HEK293 (cell line): ENCODE measurements at regions not wholly inside any gene's neighbourhood (a gene's known extent, or its start where the extent isn't known, plus 50 kb on each side); places are given as distances from the start of the nearest gene placed in this dataset.

Experiments
- CTCF ChIA-PET: fragments of 350-600 bp; formaldehyde crosslinking; extraction: SDS; loops from one replicate; lab custom pipeline; 2021; ENCODE audit warnings: antibody characterized with exemption; lab: Yijun Ruan, JAX
- POLR2A ChIA-PET: fragments of 300-600 bp; formaldehyde crosslinking; extraction: SDS; loops from one replicate; lab custom pipeline; 2020; ENCODE audit warnings: antibody characterized with exemption, inconsistent platforms; lab: Yijun Ruan, JAX
- H3K27ac ChIP-seq: fragments of 200-500 bp; sonication (Bioruptor generic); 2 replicates; pipeline ENCODE4 v1.5.1; 2014; ENCODE audit warnings: low read depth, low read length, control low read depth, inconsistent platforms; ENCODE audit errors: extremely low read depth
- H3K36me3 ChIP-seq, 2 experiments: fragments of 200-500 bp in 1 of 2; sonication (Bioruptor generic) in 1 of 2; 1 replicate in 1 of 2; 2 replicates in 1 of 2; pipeline ENCODE4 v1.5.1; 2014 to 2017; ENCODE audit warnings: inconsistent platforms in 2 of 2, low read length in 2 of 2; ENCODE audit not compliant: control insufficient read depth in 2 of 2, insufficient read depth in 1 of 2
- H3K4me1 ChIP-seq: fragments of 200-500 bp; sonication (Bioruptor generic); 2 replicates; pipeline ENCODE4 v1.5.1; 2014; ENCODE audit warnings: mild to moderate bottlenecking, low read length, inconsistent platforms; ENCODE audit not compliant: control insufficient read depth, insufficient read depth
- H3K4me3 ChIP-seq: 2 replicates; pipeline ENCODE4 v1.5.1; 2011; ENCODE audit warnings: low read depth, mild to moderate bottlenecking, control low read depth, low read length, moderate library complexity
- H3K9me3 ChIP-seq: fragments of 200-500 bp; sonication (Bioruptor generic); 2 replicates; pipeline ENCODE4 v1.5.1; 2014; ENCODE audit warnings: low read depth, low read length, inconsistent platforms; ENCODE audit not compliant: control insufficient read depth, insufficient read depth
- ATF2 ChIP-seq: fragments of 450-650 bp; formaldehyde crosslinking; IDR thresholded peaks from 2 replicates; pipeline ENCODE4 v1.5.1; 2016; ENCODE audit warnings: missing biosample characterization, missing genetic modification characterization, low read depth
- CTCF ChIP-seq: fragments of 450-650 bp; formaldehyde crosslinking; IDR thresholded peaks from 2 replicates; pipeline ENCODE4 v1.5.1; 2016; ENCODE audit warnings: missing biosample characterization, missing genetic modification characterization
- FEZF1 ChIP-seq: fragments of 450-650 bp; formaldehyde crosslinking; IDR thresholded peaks from 2 replicates; pipeline ENCODE4 v1.5.1; 2016; ENCODE audit warnings: missing biosample characterization, missing genetic modification characterization
- GLI2 ChIP-seq: fragments of 450-650 bp; formaldehyde crosslinking; IDR thresholded peaks from 2 replicates; pipeline ENCODE4; 2017; ENCODE audit warnings: missing biosample characterization, missing genetic modification characterization, low read depth, borderline replicate concordance
- GLI4 ChIP-seq: fragments of 450-650 bp; formaldehyde crosslinking; IDR thresholded peaks from 2 replicates; pipeline ENCODE4 v1.5.1; 2016; ENCODE audit warnings: missing biosample characterization, missing genetic modification characterization
- HIC1 ChIP-seq: fragments of 450-650 bp; formaldehyde crosslinking; IDR thresholded peaks from 2 replicates; pipeline ENCODE4 v1.5.1; 2016; ENCODE audit warnings: missing biosample characterization, missing genetic modification characterization
- KLF10 ChIP-seq: fragments of 450-650 bp; IDR thresholded peaks from 2 replicates; pipeline ENCODE4 v1.5.1; 2018; ENCODE audit warnings: missing biosample characterization, mild to moderate bottlenecking, missing genetic modification characterization
- MEIS1 ChIP-seq: sonication (generic); formaldehyde crosslinking; IDR thresholded peaks from 2 replicates; pipeline ENCODE4 v1.8.1; 2022; ENCODE audit warnings: missing genetic modification reagents, mild to moderate bottlenecking, borderline replicate concordance
- MYNN ChIP-seq: fragments of 450-650 bp; formaldehyde crosslinking; IDR thresholded peaks from 2 replicates; pipeline ENCODE4 v1.5.1; 2016; ENCODE audit warnings: missing biosample characterization, missing genetic modification characterization, borderline replicate concordance
- SCRT1 ChIP-seq: fragments of 450-650 bp; formaldehyde crosslinking; IDR thresholded peaks from 2 replicates; pipeline ENCODE4 v1.5.1; 2016; ENCODE audit warnings: missing biosample characterization, missing genetic modification characterization, borderline replicate concordance
- SP2 ChIP-seq: fragments of 450-650 bp; formaldehyde crosslinking; IDR thresholded peaks from 2 replicates; pipeline ENCODE4 v1.5.1; 2016; ENCODE audit warnings: missing biosample characterization, missing genetic modification characterization
- ZNF19 ChIP-seq: fragments of 450-650 bp; formaldehyde crosslinking; IDR thresholded peaks from 2 replicates; pipeline ENCODE4; 2016; ENCODE audit warnings: missing biosample characterization, missing genetic modification characterization, low read depth
- ZNF239 ChIP-seq: fragments of 450-650 bp; formaldehyde crosslinking; IDR thresholded peaks from 2 replicates; pipeline ENCODE4 v1.5.1; 2016; ENCODE audit warnings: missing biosample characterization, missing genetic modification characterization
- ZNF266 ChIP-seq: fragments of 450-650 bp; formaldehyde crosslinking; IDR thresholded peaks from 2 replicates; pipeline ENCODE4 v1.5.1; 2016; ENCODE audit warnings: missing biosample characterization, missing genetic modification characterization, low read depth
- ZNF350 ChIP-seq: fragments of 450-650 bp; formaldehyde crosslinking; IDR thresholded peaks from 2 replicates; pipeline ENCODE4 v1.5.0; 2017; ENCODE audit warnings: missing biosample characterization, mild to moderate bottlenecking, missing genetic modification characterization
- ZNF362 ChIP-seq: fragments of 450-650 bp; formaldehyde crosslinking; IDR thresholded peaks from 2 replicates; pipeline ENCODE4 v1.5.1; 2016; ENCODE audit warnings: missing biosample characterization, missing genetic modification characterization
- ZNF37A ChIP-seq: fragments of 450-650 bp; IDR thresholded peaks from 2 replicates; pipeline ENCODE4 v1.5.1; 2018; ENCODE audit warnings: missing biosample characterization, missing genetic modification characterization
- ZNF394 ChIP-seq: fragments of 450-650 bp; formaldehyde crosslinking; IDR thresholded peaks from 2 replicates; pipeline ENCODE4 v1.5.1; 2016; ENCODE audit warnings: missing biosample characterization, missing genetic modification characterization, mild to moderate bottlenecking, moderate library complexity, borderline replicate concordance
- ZNF423 ChIP-seq: fragments of 450-650 bp; formaldehyde crosslinking; IDR thresholded peaks from 2 replicates; pipeline ENCODE4 v1.5.1; 2016; ENCODE audit warnings: missing biosample characterization, missing genetic modification characterization
- ZNF449 ChIP-seq: fragments of 450-650 bp; formaldehyde crosslinking; IDR thresholded peaks from 2 replicates; pipeline ENCODE4 v1.5.1; 2017; ENCODE audit warnings: missing biosample characterization, mild to moderate bottlenecking, missing genetic modification characterization, moderate library complexity
- ZNF623 ChIP-seq: fragments of 450-650 bp; formaldehyde crosslinking; IDR thresholded peaks from 2 replicates; pipeline ENCODE4 v1.5.1; 2016; ENCODE audit warnings: missing biosample characterization, missing genetic modification characterization
- ZNF626 ChIP-seq: fragments of 450-650 bp; sonication (Bioruptor Pico); formaldehyde crosslinking; IDR thresholded peaks from 2 replicates; pipeline ENCODE4 v1.5.1; 2018; ENCODE audit warnings: missing biosample characterization, missing genetic modification characterization, inconsistent platforms
- ZNF654 ChIP-seq: fragments of 450-650 bp; formaldehyde crosslinking; IDR thresholded peaks from 2 replicates; pipeline ENCODE4 v1.5.1; 2016; ENCODE audit warnings: low read depth, missing biosample characterization, missing genetic modification characterization
- ZNF658 ChIP-seq: fragments of 450-650 bp; formaldehyde crosslinking; IDR thresholded peaks from 2 replicates; pipeline ENCODE4; 2016; ENCODE audit warnings: missing biosample characterization, missing genetic modification characterization
- ZNF664 ChIP-seq: fragments of 450-650 bp; formaldehyde crosslinking; IDR thresholded peaks from 2 replicates; pipeline ENCODE4 v1.5.1; 2016; ENCODE audit warnings: missing biosample characterization, missing genetic modification characterization
- ZNF843 ChIP-seq: fragments of 450-650 bp; formaldehyde crosslinking; IDR thresholded peaks from 2 replicates; pipeline ENCODE4 v1.5.1; 2016; ENCODE audit warnings: missing biosample characterization, missing genetic modification characterization
- ZSCAN16 ChIP-seq: fragments of 450-650 bp; formaldehyde crosslinking; IDR thresholded peaks from 2 replicates; pipeline ENCODE4 v1.5.1; 2016; ENCODE audit warnings: missing biosample characterization, missing genetic modification characterization
- ZSCAN5A ChIP-seq: fragments of 450-650 bp; formaldehyde crosslinking; IDR thresholded peaks from 2 replicates; pipeline ENCODE4 v1.5.1; 2016; ENCODE audit warnings: missing biosample characterization, missing genetic modification characterization
- ZXDB ChIP-seq: fragments of 450-650 bp; formaldehyde crosslinking; IDR thresholded peaks from 2 replicates; pipeline ENCODE4 v1.5.1; 2016; ENCODE audit warnings: missing biosample characterization, missing genetic modification characterization

GRCh38 chr13:74301258-74301935 is 167.2 kb upstream of the KLF12 start:
- Histone ChIP-seq H3K36me3 (no peaks in the 10 kb centered on the region), H3K4me3 (no peak overlapping the region), H3K27ac (no peak overlapping the region), H3K4me1 (no peaks in the 10 kb centered on the region), H3K9me3 (no peaks in the 10 kb centered on the region)
- CTCF ChIA-PET, result no interaction called here
- POLR2A ChIA-PET, result no interaction called here
- TF ChIP-seq ATF2 (tag by site-specific recombination) (peak; percentile 83), ZNF843 (tag by site-specific recombination) (peak; percentile 55; the same call in 1 of the 2 replicates), HIC1 (0 out of 2 replicates have a peak, but pooled peaks have one; percentile 40), ZNF266 (tag by site-specific recombination) (no peak), ZNF19 (tag by site-specific recombination) (no peak), SP2 (tag by site-specific recombination) (peak; percentile 45; the same call in 1 of the 2 replicates), ZNF37A (tag by site-specific recombination) (no peak), MYNN (tag by site-specific recombination) (no peak), ZNF239 (tag by site-specific recombination) (no peak), SCRT1 (tag by site-specific recombination) (no peak), GLI2 (no peak), ZNF623 (no peak), MEIS1 (CRISPR knock-in tag) (no peak), ZNF654 (tag by site-specific recombination) (no peak), ZNF664 (tag by site-specific recombination) (no peak), KLF10 (tag by site-specific recombination) (no peak), ZSCAN5A (tag by site-specific recombination) (no peak), ZNF658 (tag by site-specific recombination) (no peak), GLI4 (tag by site-specific recombination) (no peak), ZSCAN16 (tag by site-specific recombination) (no peak), ZNF423 (tag by site-specific recombination) (no peak), ZNF362 (tag by site-specific recombination) (no peak), ZNF449 (tag by site-specific recombination) (no peak), ZNF350 (no peak), ZXDB (tag by site-specific recombination) (peak; percentile 19; the same call in 1 of the 2 replicates), CTCF (tag by site-specific recombination) (no peak), ZNF626 (tag by site-specific recombination) (no peak), FEZF1 (peak; percentile 54), ZNF394 (tag by site-specific recombination) (peak; percentile 79)
